ENCODE measurements at regions not wholly inside any gene's neighbourhood (a gene's known extent, or its start where the extent isn't known, plus 50 kb on each side); places are given as distances from the start of the nearest gene placed in this dataset.

DNA sequence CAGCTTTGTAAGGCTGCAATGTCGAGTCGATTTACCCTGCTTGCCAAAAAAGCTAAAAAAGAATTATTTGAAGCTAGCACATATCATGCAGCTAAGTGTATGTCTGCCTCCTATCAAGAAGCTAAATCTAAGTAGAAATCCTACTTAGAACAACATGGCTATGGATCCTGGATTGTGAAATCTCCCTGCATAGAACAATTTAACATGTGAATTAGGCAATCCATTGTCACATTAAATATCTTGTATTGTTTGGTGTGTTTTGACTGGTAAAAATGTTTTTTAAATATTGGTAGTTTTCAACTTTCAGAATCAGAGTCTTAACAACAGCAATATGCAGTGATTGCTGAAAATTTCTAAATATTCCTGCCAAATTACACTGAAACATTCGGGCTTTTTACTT lies 73.3 kb downstream of the SKIDA1 start:
- Histone ChIP-seq H3K27me3 (ENCODE audit: control insufficient read depth, insufficient read depth, low read length) (no peaks in the 10 kb centered on the region), H3K27ac (ENCODE audit: low read length) (no peak overlapping the region; the same call in 1 of the 2 replicates), H3K4me3 (ENCODE audit: low read depth in 2 of 2, low read length in 2 of 2) (no peak overlapping the region), H3K9me3 (ENCODE audit: control insufficient read depth, insufficient read depth, low read depth, low read length) (peaks cover 7% of the 10 kb centered on the region; the same call in 1 of the 2 replicates), H3K36me3 (ENCODE audit: control insufficient read depth, insufficient read depth, low read length) (no peaks in the 10 kb centered on the region), H3K4me1 (ENCODE audit: control insufficient read depth, insufficient read depth, low read length) (no peaks in the 10 kb centered on the region)
- BruUV-seq (replicated peaks), result no TSS peak
- in situ Hi-C loops (cut with HindIII; ENCODE audit: low pct_unique_long_range_greater_than_20kb, low sequenced_read_pairs), result no loop called here
- DNase-seq (ENCODE audit: low read depth, low spot score) (no peak), ATAC-seq (no peak)
- TF ChIP-seq POLR2AphosphoS5 (IDR thresholded peaks at IDR 0.05; ENCODE audit: low read depth, low read length), result no peak
- TF ChIP-seq, protein P1, sequence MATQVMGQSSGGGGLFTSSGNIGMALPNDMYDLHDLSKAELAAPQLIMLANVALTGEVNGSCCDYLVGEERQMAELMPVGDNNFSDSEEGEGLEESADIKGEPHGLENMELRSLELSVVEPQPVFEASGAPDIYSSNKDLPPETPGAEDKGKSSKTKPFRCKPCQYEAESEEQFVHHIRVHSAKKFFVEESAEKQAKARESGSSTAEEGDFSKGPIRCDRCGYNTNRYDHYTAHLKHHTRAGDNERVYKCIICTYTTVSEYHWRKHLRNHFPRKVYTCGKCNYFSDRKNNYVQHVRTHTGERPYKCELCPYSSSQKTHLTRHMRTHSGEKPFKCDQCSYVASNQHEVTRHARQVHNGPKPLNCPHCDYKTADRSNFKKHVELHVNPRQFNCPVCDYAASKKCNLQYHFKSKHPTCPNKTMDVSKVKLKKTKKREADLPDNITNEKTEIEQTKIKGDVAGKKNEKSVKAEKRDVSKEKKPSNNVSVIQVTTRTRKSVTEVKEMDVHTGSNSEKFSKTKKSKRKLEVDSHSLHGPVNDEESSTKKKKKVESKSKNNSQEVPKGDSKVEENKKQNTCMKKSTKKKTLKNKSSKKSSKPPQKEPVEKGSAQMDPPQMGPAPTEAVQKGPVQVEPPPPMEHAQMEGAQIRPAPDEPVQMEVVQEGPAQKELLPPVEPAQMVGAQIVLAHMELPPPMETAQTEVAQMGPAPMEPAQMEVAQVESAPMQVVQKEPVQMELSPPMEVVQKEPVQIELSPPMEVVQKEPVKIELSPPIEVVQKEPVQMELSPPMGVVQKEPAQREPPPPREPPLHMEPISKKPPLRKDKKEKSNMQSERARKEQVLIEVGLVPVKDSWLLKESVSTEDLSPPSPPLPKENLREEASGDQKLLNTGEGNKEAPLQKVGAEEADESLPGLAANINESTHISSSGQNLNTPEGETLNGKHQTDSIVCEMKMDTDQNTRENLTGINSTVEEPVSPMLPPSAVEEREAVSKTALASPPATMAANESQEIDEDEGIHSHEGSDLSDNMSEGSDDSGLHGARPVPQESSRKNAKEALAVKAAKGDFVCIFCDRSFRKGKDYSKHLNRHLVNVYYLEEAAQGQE (IDR thresholded peaks at IDR 0.05; ENCODE audit: insufficient read depth in 1 of 2, low read depth in 2 of 2, low read length in 1 of 2), result no peak
- TF ChIP-seq, protein P2, sequence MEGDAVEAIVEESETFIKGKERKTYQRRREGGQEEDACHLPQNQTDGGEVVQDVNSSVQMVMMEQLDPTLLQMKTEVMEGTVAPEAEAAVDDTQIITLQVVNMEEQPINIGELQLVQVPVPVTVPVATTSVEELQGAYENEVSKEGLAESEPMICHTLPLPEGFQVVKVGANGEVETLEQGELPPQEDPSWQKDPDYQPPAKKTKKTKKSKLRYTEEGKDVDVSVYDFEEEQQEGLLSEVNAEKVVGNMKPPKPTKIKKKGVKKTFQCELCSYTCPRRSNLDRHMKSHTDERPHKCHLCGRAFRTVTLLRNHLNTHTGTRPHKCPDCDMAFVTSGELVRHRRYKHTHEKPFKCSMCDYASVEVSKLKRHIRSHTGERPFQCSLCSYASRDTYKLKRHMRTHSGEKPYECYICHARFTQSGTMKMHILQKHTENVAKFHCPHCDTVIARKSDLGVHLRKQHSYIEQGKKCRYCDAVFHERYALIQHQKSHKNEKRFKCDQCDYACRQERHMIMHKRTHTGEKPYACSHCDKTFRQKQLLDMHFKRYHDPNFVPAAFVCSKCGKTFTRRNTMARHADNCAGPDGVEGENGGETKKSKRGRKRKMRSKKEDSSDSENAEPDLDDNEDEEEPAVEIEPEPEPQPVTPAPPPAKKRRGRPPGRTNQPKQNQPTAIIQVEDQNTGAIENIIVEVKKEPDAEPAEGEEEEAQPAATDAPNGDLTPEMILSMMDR (IDR thresholded peaks at IDR 0.05), result no peak
- no peak for TF ChIP-seq SIN3A (IDR thresholded peaks at IDR 0.05; ENCODE audit: borderline replicate concordance, insufficient read depth, low read depth, low read length)
- no peak for TF ChIP-seq TCF7L2 (IDR thresholded peaks at IDR 0.05; ENCODE audit: low read depth, low read length)
- ChIA-PET CTCF (no interaction called here), POLR2A (no interaction called here)
- intact Hi-C loops (cut with micrococcal nuclease; ENCODE audit: unreplicated experiment), result no loop called here

DNA sequence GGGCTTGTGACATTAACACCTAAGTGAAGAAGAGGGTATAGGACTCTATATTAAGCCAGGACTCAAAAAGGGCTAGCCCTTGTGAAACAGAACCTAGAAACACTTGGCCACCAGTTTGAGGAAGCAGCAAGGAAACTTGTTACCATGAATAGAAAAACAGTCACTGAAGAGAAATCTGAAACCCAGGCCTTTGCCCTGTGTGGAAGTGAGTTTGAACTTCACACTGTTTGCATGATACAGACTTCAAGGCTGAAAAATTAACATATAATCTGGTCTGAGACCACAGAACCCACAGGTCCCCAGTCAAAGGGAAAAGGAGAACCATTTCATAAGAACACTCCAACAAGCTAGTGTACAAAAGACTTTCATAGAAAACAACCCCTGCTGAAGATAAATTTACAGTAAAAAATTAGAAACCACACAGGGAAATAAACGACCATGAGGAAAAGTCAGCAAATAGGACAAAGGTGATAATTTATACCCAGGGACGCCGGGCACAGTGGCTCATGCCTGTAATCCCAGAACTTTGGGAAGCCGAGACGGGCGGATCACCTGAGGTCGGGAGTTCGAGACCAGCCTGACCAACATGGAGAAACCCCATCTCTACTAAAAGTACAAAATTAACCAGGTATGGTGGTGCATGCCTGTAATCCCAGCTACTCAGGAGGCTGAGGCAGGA lies 76.1 kb downstream of the SKIDA1 start:
- Histone ChIP-seq H3K4me3 (ENCODE audit: low read depth in 2 of 2, low read length in 2 of 2) (no peak overlapping the region), H3K36me3 (ENCODE audit: control insufficient read depth, insufficient read depth, low read length) (no peaks in the 10 kb centered on the region), H3K9me3 (ENCODE audit: control insufficient read depth, insufficient read depth, low read depth, low read length) (peaks cover 4% of the 10 kb centered on the region; the same call in 1 of the 2 replicates), H3K4me1 (ENCODE audit: control insufficient read depth, insufficient read depth, low read length) (no peaks in the 10 kb centered on the region), H3K27ac (ENCODE audit: low read length) (peak overlapping the region; percentile 48; the same call in 1 of the 2 replicates), H3K27me3 (ENCODE audit: control insufficient read depth, insufficient read depth, low read length) (no peaks in the 10 kb centered on the region)
- intact Hi-C loops (cut with micrococcal nuclease; ENCODE audit: unreplicated experiment), result no loop called here
- DNase-seq (ENCODE audit: low read depth, low spot score), result no peak
- in situ Hi-C loops (cut with HindIII; ENCODE audit: low pct_unique_long_range_greater_than_20kb, low sequenced_read_pairs), result no loop called here
- no TSS peak for BruUV-seq (replicated peaks)
- ChIA-PET POLR2A (interaction anchor here (0.6 to 0.7 kb wide), 2 partner anchors 36 to 464 kb away, joined by 7 to 11 read pairs; no protein-coding TSS in a partner anchor), CTCF (no interaction called here)
- TF ChIP-seq POLR2AphosphoS5 (IDR thresholded peaks at IDR 0.05; ENCODE audit: low read depth, low read length), result no peak
- TF ChIP-seq TCF7L2 (IDR thresholded peaks at IDR 0.05; ENCODE audit: low read depth, low read length), result no peak
- TF ChIP-seq, protein P1 (IDR thresholded peaks at IDR 0.05; ENCODE audit: insufficient read depth in 1 of 2, low read depth in 2 of 2, low read length in 1 of 2), result no peak
- no peak for TF ChIP-seq SIN3A (IDR thresholded peaks at IDR 0.05; ENCODE audit: borderline replicate concordance, insufficient read depth, low read depth, low read length)
- TF ChIP-seq, protein P2 (IDR thresholded peaks at IDR 0.05), result no peak
- no peak for ATAC-seq
